CD1c-positive myeloid dendritic cell (primary cell): ENCODE measurements at regions not wholly inside any gene's neighbourhood (a gene's known extent, or its start where the extent isn't known, plus 50 kb on each side); places are given as distances from the start of the nearest gene placed in this dataset.

Source experiments
- DNase-seq: peaks from one replicate; pipeline ENCODE4 v3.0.0-alpha.2; 2016; ENCODE audit errors: extremely low spot score

GRCh38 chr1:162921311-162921710 lies 60.3 kb upstream of the CCDC190 start:
- DNase-seq, result no peak

DNA sequence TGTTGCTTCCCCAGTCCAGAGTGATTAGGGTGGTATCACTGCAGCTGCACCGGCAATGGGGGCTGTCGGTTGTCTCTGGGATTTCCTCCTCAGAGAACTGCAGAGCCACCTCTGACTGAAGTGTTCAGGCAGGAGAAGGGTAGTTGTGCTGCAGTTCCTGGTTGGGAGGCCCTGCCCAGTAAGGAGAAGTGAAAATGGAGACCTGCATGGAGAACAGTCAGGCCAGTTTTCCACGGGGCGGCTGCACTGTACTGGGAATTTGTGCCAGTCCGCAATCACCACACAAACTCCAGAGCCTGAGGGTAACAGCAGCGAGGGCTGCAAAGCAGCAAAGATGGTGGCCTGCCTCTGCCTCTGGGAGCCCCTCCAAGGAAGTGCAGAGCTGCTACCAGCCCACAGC lies 58.1 kb upstream of the CCDC190 start:
- DNase-seq, result peak; percentile 29

DNA sequence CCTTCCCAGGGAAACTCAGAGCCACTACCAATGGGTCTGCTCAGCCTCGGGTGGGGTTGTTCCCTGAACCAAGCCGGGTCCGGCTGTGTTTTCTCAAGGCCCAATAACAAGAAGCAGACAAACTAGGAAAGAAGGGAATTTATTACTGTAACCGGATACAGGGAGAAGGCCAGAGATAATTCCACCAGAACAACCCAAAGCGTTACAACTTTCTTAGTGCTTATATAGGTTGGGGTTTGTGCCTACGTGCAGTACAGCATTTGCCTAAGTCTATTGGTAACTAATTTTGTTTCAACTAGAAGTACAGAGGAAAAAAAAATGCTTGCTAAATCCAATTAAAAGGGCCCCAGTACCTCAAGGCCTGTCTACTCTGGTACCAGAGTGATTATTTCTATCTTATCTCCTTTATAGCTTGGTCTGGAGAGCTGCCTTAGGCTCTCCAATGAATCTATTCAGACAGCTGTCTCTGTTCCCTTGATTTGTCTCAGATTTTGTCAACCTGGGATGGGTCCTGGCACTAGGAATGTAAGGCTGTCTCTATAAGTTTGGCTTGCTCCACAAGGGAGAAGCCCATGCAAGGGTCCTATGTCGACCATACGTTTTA lies 57.3 kb upstream of the CCDC190 start:
- DNase-seq, result no peak

DNA sequence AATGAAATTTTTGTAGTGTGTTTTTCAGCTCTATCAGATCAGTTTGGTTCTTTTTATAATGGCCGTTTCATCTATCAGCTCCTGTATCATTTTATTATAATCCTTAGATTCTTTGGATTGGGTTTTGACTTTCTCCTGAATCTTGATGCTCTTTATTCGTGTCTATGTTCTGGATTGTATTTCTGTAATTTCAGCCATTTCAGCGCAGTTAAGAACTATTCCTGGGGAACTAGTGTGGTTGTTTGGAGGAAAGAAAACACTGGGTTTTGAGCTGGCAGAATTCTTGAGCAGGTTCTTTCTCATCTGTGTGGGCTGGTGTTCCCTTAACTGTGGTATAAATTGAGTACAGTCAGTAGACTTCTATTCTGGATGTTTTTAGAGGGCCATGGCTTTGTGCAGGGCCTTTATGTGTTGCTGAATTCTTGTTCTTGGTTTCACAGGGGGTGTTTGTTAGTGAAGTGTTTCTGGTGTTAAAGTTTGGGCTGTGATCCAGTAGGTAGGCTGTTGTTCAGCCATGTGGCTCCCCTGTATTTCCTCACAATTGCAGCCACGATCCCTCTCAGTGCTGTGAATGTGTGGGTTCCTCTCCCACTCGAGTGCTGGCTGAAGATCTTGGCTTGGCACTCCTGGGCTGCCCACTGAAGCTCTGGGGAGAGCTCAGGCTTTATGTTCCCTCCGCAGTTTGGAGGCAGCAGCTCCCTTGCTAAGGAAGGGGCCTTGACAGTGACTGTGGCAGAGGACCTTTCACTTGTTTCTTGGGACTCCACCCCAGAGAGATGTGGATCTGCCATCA lies 56.0 kb upstream of the CCDC190 start:
- DNase-seq, result no peak

- no peak for DNase-seq
These were observed 55.4 kb upstream of the CCDC190 start for GRCh38 chr1:162916407-162916806.

DNA sequence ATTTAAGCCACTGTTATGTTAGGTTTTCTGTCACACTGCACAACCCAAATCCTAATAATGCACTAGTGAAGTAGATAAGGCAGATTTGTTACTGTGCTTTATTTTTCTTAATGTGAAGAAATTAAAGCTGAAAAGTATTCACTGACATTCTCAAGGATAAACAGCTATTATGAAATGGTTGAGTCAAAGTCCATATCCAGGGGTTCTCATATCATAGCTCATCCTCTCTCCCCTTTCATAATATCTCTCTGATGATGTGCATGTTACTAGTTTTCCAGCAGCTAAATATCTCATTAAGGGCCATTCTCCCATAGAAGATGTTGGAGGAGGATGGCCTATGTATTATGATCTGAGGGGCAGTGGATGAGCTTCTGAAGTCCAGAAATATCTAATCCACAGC lies 53.6 kb upstream of the CCDC190 start:
- DNase-seq, result no peak

- no peak for DNase-seq
These were observed 52.4 kb upstream of the CCDC190 start for GRCh38 chr1:162913345-162913744.

DNA sequence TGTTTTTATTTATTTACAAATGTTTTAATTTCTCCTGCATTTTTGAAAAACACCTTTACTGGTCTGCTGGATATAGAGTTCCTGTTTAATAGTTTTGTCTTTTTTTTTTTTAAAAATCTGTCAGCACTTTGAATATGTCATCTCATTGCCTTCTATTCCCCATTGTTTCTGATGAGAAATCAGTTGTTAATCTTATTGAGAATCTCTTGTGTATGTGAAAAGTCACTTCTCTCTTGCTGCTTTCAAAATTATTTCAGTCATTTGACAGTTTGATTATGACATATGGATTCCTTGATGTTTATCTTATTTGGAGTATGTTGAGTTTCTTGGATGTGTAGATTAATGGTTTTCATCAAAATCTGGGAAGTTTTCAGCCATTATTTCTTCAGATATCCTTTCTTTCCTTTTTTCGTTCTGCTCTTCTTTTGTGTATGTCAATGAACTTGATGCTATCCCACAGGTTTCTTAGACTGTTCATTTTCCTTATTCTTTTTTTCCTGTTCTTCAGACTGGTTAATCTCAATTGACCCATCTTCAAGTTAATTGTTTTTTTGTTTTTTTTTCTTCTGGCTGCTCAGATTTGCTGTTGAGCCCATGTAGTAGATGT lies 51.2 kb upstream of the CCDC190 start:
- DNase-seq, result no peak
